GM12864 (cell line): ENCODE measurements at regions not wholly inside any gene's neighbourhood (a gene's known extent, or its start where the extent isn't known, plus 50 kb on each side); places are given as distances from the start of the nearest gene placed in this dataset.
A peak's percentile ranks its signal among the peaks of the same experiment; 100 is the strongest.

Experiments used
- DNase-seq: peaks from one replicate; pipeline ENCODE4 v3.0.0-alpha.2; 2011; ENCODE audit warnings: low read depth
- H3K4me3 ChIP-seq: 2 replicates; pipeline ENCODE4 v1.5.1; 2011; ENCODE audit warnings: mild to moderate bottlenecking, low read depth, low read length, control low read depth
- CTCF ChIP-seq: IDR thresholded peaks from 2 replicates; pipeline ENCODE4 v1.5.1; 2011; ENCODE audit warnings: low read depth, mild to moderate bottlenecking, moderate library complexity, low read length, control low read depth, inconsistent platforms; ENCODE audit errors: missing control alignments

- DNase-seq, result no peak
- no peak for TF ChIP-seq CTCF
- no peak overlapping the region for H3K4me3 ChIP-seq
Observed at GRCh38 chr6:56407883-56408410, 160.6 kb upstream of the COL21A1 start.

- H3K4me3 ChIP-seq, result no peak overlapping the region; the same call in 1 of the 2 replicates
- TF ChIP-seq CTCF, result no peak
- DNase-seq, result peak; percentile 53
Observed at GRCh38 chr6:56406276-56407269, 159.2 kb upstream of the COL21A1 start.

- no peak for DNase-seq
- H3K4me3 ChIP-seq, result no peak overlapping the region
- TF ChIP-seq CTCF, result no peak
Observed at GRCh38 chr6:56404599-56404998, 157.2 kb upstream of the COL21A1 start.

- H3K4me3 ChIP-seq, result no peak overlapping the region
- DNase-seq, result no peak
- no peak for TF ChIP-seq CTCF
Observed at GRCh38 chr6:56403745-56404144, 156.4 kb upstream of the COL21A1 start.

- TF ChIP-seq CTCF, result no peak
- H3K4me3 ChIP-seq, result no peak overlapping the region
- DNase-seq, result no peak
Observed at GRCh38 chr6:56401477-56402070, 154.2 kb upstream of the COL21A1 start.

GRCh38 chr6:56400273-56400672 is 152.9 kb upstream of the COL21A1 start:
- TF ChIP-seq CTCF, result no peak
- DNase-seq, result no peak
- H3K4me3 ChIP-seq, result no peak overlapping the region
